Tibial artery (tissue), 4 donors: ENCODE measurements at regions not wholly inside any gene's neighbourhood (a gene's known extent, or its start where the extent isn't known, plus 50 kb on each side); places are given as distances from the start of the nearest gene placed in this dataset.

Experiments used
- DNase-seq, 2 donors: peaks; one replicate each; pipeline ENCODE4 v3.0.0-alpha.2; 2019
- H3K27ac ChIP-seq, 2 donors: fragments of 200-600 bp; sonication (generic) in 1 of 2; 1 replicate in 1 of 2; 2 replicates in 1 of 2; pipeline ENCODE4 v1.5.1; 2018 to 2019; ENCODE audit warnings: mild to moderate bottlenecking in 1 of 2
- H3K27me3 ChIP-seq, 2 donors: fragments of 200-600 bp; sonication (generic) in 1 of 2; one replicate each; pipeline versions ENCODE4 v1.5.1 to v1.6.0; 2016 to 2019
- H3K36me3 ChIP-seq, 3 donors: fragments of 200-600 bp; sonication (generic) in 2 of 3; one replicate each; pipeline ENCODE4 v1.5.1; 2016 to 2019; ENCODE audit warnings: mild to moderate bottlenecking in 2 of 3
- H3K4me1 ChIP-seq, 4 donors: fragments of 200-600 bp; sonication (generic) in 2 of 4; 1 replicate in 3 of 4; 2 replicates in 1 of 4; pipeline ENCODE4 v1.5.1; 2016 to 2019
- H3K4me3 ChIP-seq, 2 donors: fragments of 200-600 bp; sonication (generic) in 1 of 2; 1 replicate in 1 of 2; 2 replicates in 1 of 2; pipeline ENCODE4 v1.5.1; 2018 to 2019; ENCODE audit warnings: mild to moderate bottlenecking in 2 of 2
- H3K9me3 ChIP-seq, 3 donors: fragments of 200-600 bp; sonication (generic) in 1 of 3; one replicate each; pipeline ENCODE4 v1.5.1; 2016 to 2019
- CTCF ChIP-seq, 2 experiments: fragments of 200-600 bp in 1 of 2; fragments of 450-650 bp in 1 of 2; IDR thresholded peaks; one replicate each; pipeline ENCODE4 v1.5.1; 2017 to 2019; ENCODE audit warnings: antibody characterized with exemption in 2 of 2, mild to moderate bottlenecking in 1 of 2, moderate library complexity in 1 of 2
- intact Hi-C: fragments of 100-400 bp; cut with DNase I; formaldehyde crosslinking; loops from one replicate; pipeline ENCODE4 v1.15.0; 2023; ENCODE audit warnings: low total_unique reads

GRCh38 chr3:3509665-3510064, 289.6 kb upstream of the LRRN1 start:
- no peak for TF ChIP-seq CTCF (IDR thresholded peaks at IDR 0.05)
- no peaks in the 10 kb centered on the region for H3K27me3 ChIP-seq
- no peaks in the 10 kb centered on the region for H3K9me3 ChIP-seq
- intact Hi-C loops = no loop called here
- H3K4me3 ChIP-seq = no peak overlapping the region
- no peak overlapping the region for H3K27ac ChIP-seq
- no peaks in the 10 kb centered on the region for H3K36me3 ChIP-seq
- no peaks in the 10 kb centered on the region for H3K4me1 ChIP-seq
- no peak for DNase-seq

- Histone ChIP-seq H3K27ac (no peak overlapping the region), H3K27me3 (no peaks in the 10 kb centered on the region), H3K9me3 (no peaks in the 10 kb centered on the region), H3K4me3 (no peak overlapping the region), H3K4me1 (no peaks in the 10 kb centered on the region), H3K36me3 (no peaks in the 10 kb centered on the region)
- DNase-seq = no peak
- intact Hi-C loops = no loop called here
- TF ChIP-seq CTCF (IDR thresholded peaks at IDR 0.05) = no peak
These were observed 294.5 kb upstream of the LRRN1 start for GRCh38 chr3:3504686-3505085.

GRCh38 chr3:3503411-3503810, 295.8 kb upstream of the LRRN1 start:
- Histone ChIP-seq H3K27me3 (no peaks in the 10 kb centered on the region), H3K4me3 (no peak overlapping the region), H3K36me3 (no peaks in the 10 kb centered on the region), H3K4me1 (no peaks in the 10 kb centered on the region), H3K9me3 (no peaks in the 10 kb centered on the region), H3K27ac (no peak overlapping the region)
- intact Hi-C loops = no loop called here
- DNase-seq = no peak
- TF ChIP-seq CTCF (IDR thresholded peaks at IDR 0.05) = no peak

- TF ChIP-seq CTCF (IDR thresholded peaks at IDR 0.05) = no peak
- no peak for DNase-seq
- H3K9me3 ChIP-seq = no peaks in the 10 kb centered on the region
- intact Hi-C loops = no loop called here
- H3K36me3 ChIP-seq = no peaks in the 10 kb centered on the region
- H3K4me3 ChIP-seq = no peak overlapping the region
- no peaks in the 10 kb centered on the region for H3K4me1 ChIP-seq
- H3K27ac ChIP-seq = no peak overlapping the region
- H3K27me3 ChIP-seq = no peaks in the 10 kb centered on the region
These were observed 299.2 kb upstream of the LRRN1 start for GRCh38 chr3:3499987-3500386.

GRCh38 chr3:3499012-3499562, 300.1 kb upstream of the LRRN1 start:
- intact Hi-C loops = no loop called here
- no peaks in the 10 kb centered on the region for H3K9me3 ChIP-seq
- H3K4me1 ChIP-seq = no peaks in the 10 kb centered on the region
- no peak for DNase-seq
- H3K27me3 ChIP-seq = no peaks in the 10 kb centered on the region
- H3K27ac ChIP-seq = no peak overlapping the region
- no peaks in the 10 kb centered on the region for H3K36me3 ChIP-seq
- H3K4me3 ChIP-seq = no peak overlapping the region
- no peak for TF ChIP-seq CTCF (IDR thresholded peaks at IDR 0.05)

- Histone ChIP-seq H3K27me3 (no peaks in the 10 kb centered on the region), H3K9me3 (peaks cover 0 to 8% (median 0%) of the 10 kb centered on the region in 3 donors), H3K4me3 (no peak overlapping the region), H3K27ac (no peak overlapping the region), H3K36me3 (no peaks in the 10 kb centered on the region), H3K4me1 (no peaks in the 10 kb centered on the region)
- intact Hi-C loops = no loop called here
- no peak for TF ChIP-seq CTCF (IDR thresholded peaks at IDR 0.05)
- DNase-seq = no peak
These were observed 303.6 kb upstream of the LRRN1 start for GRCh38 chr3:3495611-3496010.
